Ecto neural progenitor cell (in vitro differentiated cells): ENCODE measurements at regions not wholly inside any gene's neighbourhood (a gene's known extent, or its start where the extent isn't known, plus 50 kb on each side); places are given as distances from the start of the nearest gene placed in this dataset.
"Not testable (repeated sequence)": the region's sequence is repeated elsewhere in the genome, so short reads cannot be mapped to it uniquely, and the experiment has no call there.

Experiments
- DNase-seq: peaks from one replicate; pipeline ENCODE4 v3.0.0-alpha.2; 2018; ENCODE audit warnings: low spot score

- DNase-seq: no peak
These were observed 558.0 kb upstream of the TECRL start for GRCh38 chr4:64967286-64967685.

DNA sequence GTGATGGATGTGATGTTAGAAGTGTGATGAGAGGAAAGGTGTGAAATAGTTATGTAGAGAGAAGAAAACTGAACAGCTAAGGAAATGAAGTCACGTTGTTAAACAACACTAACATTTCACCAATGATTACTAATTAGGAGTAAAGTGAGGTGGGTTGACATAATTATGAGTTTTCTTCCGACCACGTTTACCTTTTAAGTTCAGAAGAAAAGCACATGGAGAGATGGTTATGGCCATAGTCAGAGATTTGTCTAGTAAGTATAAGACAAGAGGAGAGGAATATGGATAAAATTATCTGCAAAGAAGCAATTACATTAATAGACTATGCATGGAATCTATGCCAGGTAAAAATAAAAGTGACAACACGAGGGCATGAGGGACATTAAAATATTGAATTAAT, 551.3 kb upstream of the TECRL start:
- DNase-seq: no peak

DNA sequence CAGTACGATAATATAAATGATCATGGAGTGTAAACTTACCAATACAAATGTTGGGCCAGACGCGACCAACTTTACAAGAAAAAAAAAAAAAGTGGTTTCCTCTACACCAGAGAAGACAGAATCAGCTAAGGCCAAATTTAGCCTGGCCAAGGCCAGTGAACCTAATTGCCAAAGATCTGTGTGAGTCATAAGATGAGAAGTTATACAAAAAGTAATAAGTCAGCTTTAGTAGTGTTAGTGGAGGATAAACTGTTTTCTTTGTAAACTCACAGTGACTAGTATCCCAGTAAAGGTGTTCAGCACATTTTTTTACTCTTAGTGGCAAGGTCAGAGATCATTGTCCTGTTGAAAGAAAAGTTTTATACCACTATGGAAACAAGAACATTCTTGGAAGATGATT, 531.4 kb upstream of the TECRL start:
- DNase-seq: no peak

DNA sequence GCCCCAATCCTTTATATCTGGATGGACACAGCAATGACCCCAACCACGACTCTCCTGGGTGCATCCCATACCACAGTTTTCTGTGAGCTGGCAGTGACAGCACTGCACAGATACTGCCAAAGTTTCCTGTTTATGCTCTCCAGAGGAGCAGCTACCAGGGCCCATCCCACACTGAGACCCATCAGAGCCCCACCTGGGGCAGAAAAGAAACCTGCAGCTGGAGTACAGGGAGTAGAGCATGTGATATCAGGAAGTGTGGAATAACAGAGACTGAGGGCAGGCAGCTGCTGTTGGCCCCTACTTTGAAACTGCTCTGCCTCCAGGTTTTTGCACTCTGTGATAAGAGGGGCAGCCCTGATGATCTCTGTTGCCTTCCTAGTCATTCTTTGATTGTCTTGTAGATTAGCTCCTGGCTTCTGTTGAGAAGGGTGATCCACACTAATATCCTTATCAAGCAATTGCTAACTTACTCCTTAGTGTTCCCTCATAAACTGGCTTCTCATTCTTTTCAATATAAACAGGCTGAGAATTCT, 526.3 kb upstream of the TECRL start:
- no peak for DNase-seq

DNA sequence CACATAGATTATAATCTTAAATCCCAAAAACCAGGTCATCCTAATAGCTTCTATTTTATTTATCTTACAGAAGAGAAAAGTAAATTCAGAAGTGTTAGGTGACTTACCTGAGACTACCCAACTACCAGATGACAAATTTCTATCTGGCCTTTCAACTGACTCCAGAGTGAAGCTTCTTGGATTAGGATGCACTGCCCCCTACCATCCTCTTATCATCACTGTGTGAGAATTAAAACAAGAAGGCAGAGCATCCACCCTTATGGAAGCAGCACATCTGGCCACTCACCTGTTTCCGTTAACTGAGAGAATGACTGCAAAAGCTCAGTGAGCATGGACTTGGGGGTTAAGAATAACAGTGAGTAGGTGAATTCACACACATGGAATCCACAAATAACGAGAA, 502.6 kb upstream of the TECRL start:
- DNase-seq: no peak

DNA sequence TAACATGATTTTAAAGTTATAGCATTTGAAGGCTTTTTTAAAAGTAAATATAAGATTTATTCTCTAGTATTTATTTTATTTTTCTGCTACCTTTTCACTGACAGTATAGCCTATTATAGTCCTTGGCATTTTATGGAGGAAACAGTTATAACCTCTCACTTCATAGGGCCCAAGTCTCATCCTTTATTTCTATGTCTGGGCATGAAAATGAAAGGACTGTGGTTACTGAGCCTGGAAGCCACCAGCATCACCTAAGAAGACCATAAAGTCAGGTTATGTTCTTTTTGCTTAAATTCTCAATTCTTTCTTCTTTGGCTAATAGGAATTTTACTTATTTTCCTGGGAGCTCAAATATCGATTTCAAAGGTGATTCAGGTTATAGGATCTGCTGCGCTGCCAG, 494.7 kb upstream of the TECRL start:
- no peak for DNase-seq

DNA sequence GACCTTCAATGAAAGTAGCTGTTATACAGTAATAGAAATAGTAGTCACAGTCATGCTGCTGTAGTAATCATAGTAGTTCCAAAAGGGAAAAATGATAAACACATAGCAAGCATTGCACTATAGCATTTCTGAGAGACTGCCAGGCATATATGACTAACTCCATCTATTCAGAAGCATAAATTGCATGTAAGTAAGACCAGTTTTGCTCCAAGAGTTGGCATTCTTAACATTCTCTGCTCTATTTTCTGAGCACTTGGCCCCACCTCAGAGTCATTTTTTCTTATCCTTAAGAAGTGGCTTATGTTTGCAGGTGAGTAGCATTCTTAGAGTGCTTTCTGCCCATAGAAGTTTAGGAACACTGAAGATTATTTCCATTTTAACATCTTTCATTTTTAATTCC, 490.3 kb upstream of the TECRL start:
- no peak for DNase-seq

DNA sequence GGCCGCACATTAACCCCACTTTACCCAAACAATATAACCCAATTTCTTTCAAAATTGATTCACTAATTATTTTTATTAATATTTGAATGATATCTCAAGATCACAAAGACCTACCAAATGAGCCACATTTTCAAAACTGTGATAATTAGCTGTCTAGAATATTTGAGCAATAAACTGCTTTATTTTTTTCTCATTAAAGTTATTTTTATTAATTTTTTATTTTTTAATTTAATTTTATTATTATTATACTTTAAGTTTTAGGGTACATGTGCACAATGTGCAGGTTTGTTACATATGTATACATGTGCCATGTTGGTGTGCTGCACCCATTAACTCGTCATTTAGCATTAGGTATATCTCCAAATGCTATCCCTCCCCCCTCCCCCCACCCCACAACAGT, 489.8 kb upstream of the TECRL start:
- DNase-seq: not testable (repeated sequence)

GRCh38 chr4:64897683-64898082, 488.4 kb upstream of the TECRL start:
- no peak for DNase-seq

GRCh38 chr4:64895031-64895430, 485.8 kb upstream of the TECRL start:
- DNase-seq: no peak

DNA sequence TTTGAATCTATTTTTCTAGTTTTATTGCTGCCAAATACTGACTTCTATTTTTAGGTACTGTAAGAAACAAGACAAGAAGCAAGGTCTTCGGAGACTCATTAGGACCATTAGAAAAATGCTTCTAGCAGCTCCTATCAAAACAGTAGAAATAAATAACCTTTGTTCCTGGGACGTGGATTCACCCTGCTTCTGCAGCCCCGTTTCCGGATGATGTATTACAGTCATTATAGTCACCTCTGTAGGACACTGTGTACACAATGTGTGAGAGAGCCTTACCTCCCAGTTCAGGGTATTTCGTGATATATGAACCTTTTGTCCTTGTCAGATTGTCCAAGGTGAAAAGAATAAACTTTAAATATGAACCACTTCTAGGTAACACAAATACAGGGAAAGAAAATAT, 484.0 kb upstream of the TECRL start:
- no peak for DNase-seq

GRCh38 chr4:64889906-64890610, 480.8 kb upstream of the TECRL start:
- no peak for DNase-seq

GRCh38 chr4:64883087-64883807, 474.0 kb upstream of the TECRL start:
- DNase-seq: no peak

DNA sequence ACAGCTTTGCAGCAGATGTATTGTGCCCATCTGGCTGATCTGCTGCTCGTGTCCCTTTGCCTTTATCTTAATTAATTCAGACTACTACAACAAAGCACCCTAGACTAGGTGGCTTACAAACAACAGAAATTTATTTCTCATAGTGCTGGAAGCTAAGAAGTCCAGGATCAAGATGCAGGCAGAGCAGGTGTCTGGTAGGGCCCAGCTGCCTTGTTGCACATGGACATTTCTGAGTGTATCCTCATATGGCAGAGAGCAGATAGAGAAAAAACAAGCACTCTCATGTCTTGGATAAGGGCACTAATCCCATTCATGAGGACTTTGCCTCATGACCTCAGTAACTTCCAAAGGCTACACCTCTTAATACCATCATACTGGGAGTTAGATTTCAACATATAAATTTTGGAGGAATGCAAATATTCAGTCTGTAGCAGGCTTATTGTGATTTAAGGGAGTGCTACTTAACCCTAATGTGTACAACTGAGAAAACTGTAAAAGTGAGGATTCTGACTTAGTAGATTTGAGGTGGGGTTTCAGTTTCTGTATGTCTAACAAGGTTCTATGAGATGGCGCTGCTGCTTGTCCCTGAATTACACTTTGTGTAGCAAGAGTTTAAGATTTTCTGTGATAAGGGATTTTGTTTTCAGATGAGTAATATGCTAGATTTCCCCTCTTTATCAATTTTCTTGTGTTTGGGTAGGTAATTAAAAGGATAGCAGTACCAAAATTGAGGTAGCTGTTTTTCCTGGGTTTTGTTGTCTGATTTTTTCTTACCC, 473.2 kb upstream of the TECRL start:
- DNase-seq: no peak

DNA sequence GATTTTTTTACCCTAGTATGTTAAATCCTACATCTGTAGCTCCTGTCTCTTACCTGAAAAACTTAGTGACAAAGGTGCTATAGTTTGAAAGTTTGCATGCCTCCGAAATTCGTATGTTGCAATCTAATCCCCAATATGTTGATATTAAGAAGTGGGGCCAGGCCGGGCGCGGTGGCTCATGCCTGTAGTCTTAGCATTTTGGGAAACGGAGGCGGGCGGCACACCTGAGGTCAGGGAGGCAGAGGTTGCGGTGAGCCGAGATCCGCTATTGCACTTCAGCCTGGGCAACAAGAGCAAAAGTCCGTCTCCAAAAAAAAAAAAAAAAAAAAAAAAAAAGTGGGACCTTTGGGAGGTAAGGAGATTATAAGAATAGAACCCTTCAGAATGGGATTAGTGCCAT, 471.3 kb upstream of the TECRL start:
- no peak for DNase-seq

- no peak for DNase-seq
These were observed 466.8 kb upstream of the TECRL start for GRCh38 chr4:64876021-64876420.

DNA sequence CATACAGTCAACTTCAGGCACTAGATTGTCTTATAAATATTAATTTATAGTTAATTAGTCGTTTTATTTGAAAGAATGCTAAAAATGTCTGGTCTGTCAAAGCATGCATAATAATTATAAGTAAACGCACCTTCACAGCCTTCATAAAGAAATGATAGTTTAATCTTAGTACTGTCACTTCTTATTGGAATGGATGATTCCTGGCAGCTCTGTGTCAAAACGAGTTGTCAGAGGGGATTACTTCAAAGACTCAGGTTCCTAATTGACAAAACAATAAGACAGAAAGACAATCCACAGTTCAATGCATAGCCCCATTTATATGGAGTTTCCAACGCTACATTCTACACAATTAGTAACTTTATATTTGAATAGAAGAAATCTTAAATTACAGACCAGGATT, 461.3 kb upstream of the TECRL start:
- no peak for DNase-seq

DNA sequence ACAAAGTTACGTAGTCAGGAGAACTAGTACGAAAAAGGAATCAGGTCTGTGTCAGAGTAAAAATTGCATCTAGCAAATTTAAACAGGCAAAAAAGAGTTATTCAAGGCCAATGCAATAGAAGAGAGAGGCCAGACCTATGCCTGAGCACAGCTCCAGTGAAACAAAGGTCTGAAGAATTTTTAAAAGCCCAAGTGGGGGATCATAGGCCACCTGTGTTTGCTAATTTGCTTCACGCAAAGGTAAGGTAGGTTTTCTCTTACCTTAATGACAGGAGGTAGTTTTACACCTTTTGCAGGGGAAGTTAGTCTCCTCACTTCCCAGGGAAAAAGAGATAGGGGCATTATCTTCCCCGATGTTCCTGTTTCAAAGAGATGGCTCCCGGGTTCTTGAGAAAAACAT, 448.6 kb upstream of the TECRL start:
- no peak for DNase-seq

DNA sequence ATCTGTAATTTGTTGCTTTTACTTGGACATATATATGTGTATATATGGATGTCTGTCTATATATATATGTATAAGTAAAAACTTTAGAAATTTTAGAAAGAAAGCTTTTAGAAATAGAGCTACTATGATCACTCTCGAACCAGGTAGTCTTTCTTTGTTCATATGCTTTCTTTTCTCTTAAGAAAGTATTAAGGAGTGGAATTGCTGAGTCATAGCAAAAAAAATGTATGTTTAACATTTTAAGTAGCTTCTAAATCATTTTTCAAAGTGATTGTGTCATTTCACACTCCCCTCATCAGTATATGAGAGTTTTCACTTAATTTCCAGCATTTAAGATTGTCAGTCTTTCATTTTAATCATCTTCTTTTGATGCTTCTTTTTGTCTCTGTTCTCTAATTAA, 447.9 kb upstream of the TECRL start:
- DNase-seq: no peak

- DNase-seq: no peak
These were observed 437.2 kb upstream of the TECRL start for GRCh38 chr4:64846417-64846816.

DNA sequence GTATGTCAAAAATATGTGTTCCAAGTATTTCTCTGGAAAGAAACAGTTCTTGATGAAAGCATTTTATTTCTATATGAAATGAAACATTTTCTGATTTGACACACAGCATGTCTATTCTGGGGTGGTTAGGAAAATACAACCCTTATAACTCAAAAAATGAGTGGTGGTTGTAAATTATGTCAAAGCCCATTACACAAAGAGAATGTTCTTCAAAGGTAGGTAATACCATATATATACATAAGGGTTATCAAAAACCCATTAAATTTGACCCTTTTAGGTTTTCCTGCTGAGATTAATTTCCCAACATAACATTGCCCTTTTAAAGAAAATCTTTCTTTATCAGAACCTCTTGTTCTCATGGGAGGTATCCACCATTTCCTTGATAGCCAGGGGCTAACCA, 420.5 kb upstream of the TECRL start:
- DNase-seq: no peak

DNA sequence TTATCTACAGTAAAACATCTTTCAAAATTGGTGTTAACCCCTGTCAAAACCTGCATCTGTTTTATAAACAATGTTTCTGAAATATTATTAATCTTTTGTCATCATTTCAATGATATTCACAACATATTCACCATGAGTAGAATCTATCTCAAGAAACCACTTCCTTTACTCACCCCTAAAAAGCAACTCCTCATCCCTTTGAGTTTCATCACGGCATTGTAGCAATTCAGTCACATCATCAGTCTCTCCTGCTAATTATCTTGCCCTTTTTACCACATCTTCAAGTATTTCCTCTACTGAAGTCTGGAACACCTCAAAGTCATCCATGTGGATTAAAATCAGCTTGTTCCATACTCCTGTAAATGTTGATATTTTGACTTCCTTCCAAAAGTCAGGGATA, 415.3 kb upstream of the TECRL start:
- DNase-seq: no peak

DNA sequence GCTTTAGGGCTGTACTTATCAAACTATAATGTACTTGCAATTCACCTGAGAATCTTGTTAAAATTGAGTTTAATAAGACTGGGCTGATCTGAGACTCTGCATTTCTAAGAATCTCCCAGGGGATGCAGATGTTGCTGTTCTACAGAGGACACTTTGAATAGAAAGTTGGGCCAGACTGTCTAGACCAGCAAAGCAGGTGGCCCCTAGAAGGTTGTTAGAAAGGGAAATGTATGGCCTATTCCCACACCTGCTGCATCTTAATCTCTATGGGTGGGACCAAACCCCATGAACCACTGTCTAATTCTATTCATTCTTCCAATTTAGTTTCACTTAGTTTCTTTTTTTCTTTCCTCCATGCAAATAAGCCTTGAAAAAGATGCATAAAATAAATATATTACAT, 413.2 kb upstream of the TECRL start:
- no peak for DNase-seq
